ENCODE measurements at regions not wholly inside any gene's neighbourhood (a gene's known extent, or its start where the extent isn't known, plus 50 kb on each side); places are given as distances from the start of the nearest gene placed in this dataset.

- TF ChIP-seq CTCF (IDR thresholded peaks at IDR 0.05; ENCODE audit: low read depth, low read length, missing input control) (no peak), RAD21 (IDR thresholded peaks at IDR 0.05) (no peak), REST (IDR thresholded peaks at IDR 0.05) (no peak), YY1 (IDR thresholded peaks at IDR 0.05) (no peak), MAX (IDR thresholded peaks at IDR 0.05) (no peak), GABPA (IDR thresholded peaks at IDR 0.05 in 1 of 2, conservative IDR thresholded peaks at IDR 0.05 in 1 of 2) (no peak), ZBTB33 (IDR thresholded peaks at IDR 0.05) (no peak)
These were observed 1333.1 kb downstream of the CDH8 start for GRCh38 chr16:60703096-60703495.

All from liver (tissue), 3 donors.